Right atrium auricular region (tissue), 2 donors: ENCODE measurements at regions not wholly inside any gene's neighbourhood (a gene's known extent, or its start where the extent isn't known, plus 50 kb on each side); places are given as distances from the start of the nearest gene placed in this dataset.

Experiments
- DNase-seq: peaks from one replicate; pipeline ENCODE4 v3.0.0-alpha.2; 2019; ENCODE audit warnings: low spot score
- H3K27ac ChIP-seq, 2 donors: fragments of 200-600 bp; sonication (generic); 1 replicate in 1 of 2; 2 replicates in 1 of 2; pipeline ENCODE4 v1.5.1; 2016 to 2019
- H3K27me3 ChIP-seq, 2 donors: fragments of 200-600 bp; sonication (generic); one replicate each; pipeline versions ENCODE4 v1.5.1 to v1.6.0; 2017 to 2019
- H3K36me3 ChIP-seq: fragments of 200-600 bp; sonication (generic); one replicate; pipeline ENCODE4 v1.5.1; 2016
- H3K4me1 ChIP-seq, 2 donors: fragments of 200-600 bp; sonication (generic); one replicate each; pipeline versions ENCODE4 v1.5.1 to v1.6.0; 2017 to 2019
- H3K4me3 ChIP-seq, 2 donors: fragments of 200-600 bp; sonication (generic); 1 replicate in 1 of 2; 2 replicates in 1 of 2; pipeline ENCODE4 v1.5.1; 2017 to 2019; ENCODE audit warnings: mild to moderate bottlenecking in 1 of 2, moderate library complexity in 1 of 2
- H3K9me3 ChIP-seq, 2 donors: fragments of 200-600 bp; sonication (generic); one replicate each; pipeline ENCODE4 v1.5.1; 2019
- TF ChIP-seq, protein P1 (sequence below), 2 donors: fragments of 200-600 bp; sonication (generic); IDR thresholded peaks; one replicate each; pipeline ENCODE4 v1.5.1; 2019; ENCODE audit warnings: antibody characterized with exemption in 2 of 2

GRCh38 chr3:162021206-162021605, 524.6 kb downstream of the OTOL1 start:
- DNase-seq, result no peak
- Histone ChIP-seq H3K4me3 (no peak overlapping the region), H3K4me1 (no peaks in the 10 kb centered on the region), H3K27ac (no peak overlapping the region), H3K27me3 (no peaks in the 10 kb centered on the region), H3K9me3 (no peaks in the 10 kb centered on the region), H3K36me3 (no peaks in the 10 kb centered on the region)
- TF ChIP-seq, protein P1, sequence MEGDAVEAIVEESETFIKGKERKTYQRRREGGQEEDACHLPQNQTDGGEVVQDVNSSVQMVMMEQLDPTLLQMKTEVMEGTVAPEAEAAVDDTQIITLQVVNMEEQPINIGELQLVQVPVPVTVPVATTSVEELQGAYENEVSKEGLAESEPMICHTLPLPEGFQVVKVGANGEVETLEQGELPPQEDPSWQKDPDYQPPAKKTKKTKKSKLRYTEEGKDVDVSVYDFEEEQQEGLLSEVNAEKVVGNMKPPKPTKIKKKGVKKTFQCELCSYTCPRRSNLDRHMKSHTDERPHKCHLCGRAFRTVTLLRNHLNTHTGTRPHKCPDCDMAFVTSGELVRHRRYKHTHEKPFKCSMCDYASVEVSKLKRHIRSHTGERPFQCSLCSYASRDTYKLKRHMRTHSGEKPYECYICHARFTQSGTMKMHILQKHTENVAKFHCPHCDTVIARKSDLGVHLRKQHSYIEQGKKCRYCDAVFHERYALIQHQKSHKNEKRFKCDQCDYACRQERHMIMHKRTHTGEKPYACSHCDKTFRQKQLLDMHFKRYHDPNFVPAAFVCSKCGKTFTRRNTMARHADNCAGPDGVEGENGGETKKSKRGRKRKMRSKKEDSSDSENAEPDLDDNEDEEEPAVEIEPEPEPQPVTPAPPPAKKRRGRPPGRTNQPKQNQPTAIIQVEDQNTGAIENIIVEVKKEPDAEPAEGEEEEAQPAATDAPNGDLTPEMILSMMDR (IDR thresholded peaks at IDR 0.05), result no peak

DNA sequence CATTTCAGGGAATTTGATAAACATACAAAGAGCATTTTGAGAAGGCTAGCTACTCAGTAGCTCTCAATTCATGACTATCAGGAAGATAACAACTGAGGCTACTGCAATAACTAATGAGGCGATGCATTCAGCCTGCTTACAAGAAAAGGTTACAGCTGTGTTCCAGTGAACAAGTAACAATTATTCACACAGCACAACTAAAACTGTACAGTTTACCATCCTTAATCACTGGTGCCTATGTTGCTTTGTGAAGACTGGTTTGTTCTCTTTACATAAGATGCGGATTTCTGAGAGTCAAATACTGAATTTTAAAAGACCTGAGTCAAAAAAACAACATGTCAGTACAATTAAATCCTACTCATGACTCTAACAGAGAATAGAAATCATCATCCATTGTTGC, 526.3 kb downstream of the OTOL1 start:
- TF ChIP-seq, protein P1 (IDR thresholded peaks at IDR 0.05), result no peak
- no peak overlapping the region for H3K4me3 ChIP-seq
- no peak for DNase-seq
- H3K36me3 ChIP-seq, result no peaks in the 10 kb centered on the region
- H3K27me3 ChIP-seq, result no peaks in the 10 kb centered on the region
- H3K4me1 ChIP-seq, result no peaks in the 10 kb centered on the region
- no peaks in the 10 kb centered on the region for H3K9me3 ChIP-seq
- H3K27ac ChIP-seq, result no peak overlapping the region

- TF ChIP-seq, protein P1 (IDR thresholded peaks at IDR 0.05), result no peak
- H3K9me3 ChIP-seq, result no peaks in the 10 kb centered on the region
- no peaks in the 10 kb centered on the region for H3K4me1 ChIP-seq
- H3K36me3 ChIP-seq, result no peaks in the 10 kb centered on the region
- H3K27me3 ChIP-seq, result no peaks in the 10 kb centered on the region
- no peak for DNase-seq
- no peak overlapping the region for H3K4me3 ChIP-seq
- no peak overlapping the region for H3K27ac ChIP-seq
Observed at GRCh38 chr3:162029736-162030135, 533.1 kb downstream of the OTOL1 start.

DNA sequence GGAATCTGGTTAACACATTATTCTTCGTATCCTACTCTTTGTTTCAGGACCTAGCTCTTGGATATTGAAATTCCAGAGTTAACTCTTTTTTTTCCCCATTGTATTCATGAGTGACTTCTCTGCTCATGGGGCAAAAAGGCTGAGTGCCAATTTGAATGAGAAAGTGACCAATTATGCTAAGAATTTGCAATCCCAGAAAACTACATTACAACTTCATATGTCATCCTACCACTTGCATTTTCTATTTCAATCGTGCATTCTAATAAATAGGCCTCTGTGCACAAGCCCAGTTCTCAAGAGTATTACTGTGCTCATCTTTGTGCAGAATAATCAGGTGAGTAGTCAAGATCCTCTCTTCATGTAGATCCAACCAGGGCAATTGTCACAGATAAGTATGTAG, 537.8 kb downstream of the OTOL1 start:
- Histone ChIP-seq H3K4me3 (no peak overlapping the region), H3K27ac (no peak overlapping the region), H3K27me3 (no peaks in the 10 kb centered on the region), H3K4me1 (no peaks in the 10 kb centered on the region), H3K36me3 (no peaks in the 10 kb centered on the region), H3K9me3 (no peaks in the 10 kb centered on the region)
- TF ChIP-seq, protein P1 (IDR thresholded peaks at IDR 0.05), result no peak
- DNase-seq, result no peak

- H3K27ac ChIP-seq, result no peak overlapping the region
- H3K9me3 ChIP-seq, result no peaks in the 10 kb centered on the region
- no peak for DNase-seq
- no peak overlapping the region for H3K4me3 ChIP-seq
- H3K27me3 ChIP-seq, result no peaks in the 10 kb centered on the region
- H3K36me3 ChIP-seq, result no peaks in the 10 kb centered on the region
- no peaks in the 10 kb centered on the region for H3K4me1 ChIP-seq
- TF ChIP-seq, protein P1 (IDR thresholded peaks at IDR 0.05), result no peak
Observed at GRCh38 chr3:162041622-162042021, 545.0 kb downstream of the OTOL1 start.

GRCh38 chr3:162052636-162053035, 556.0 kb downstream of the OTOL1 start:
- no peak for DNase-seq
- no peaks in the 10 kb centered on the region for H3K27me3 ChIP-seq
- H3K9me3 ChIP-seq, result no peaks in the 10 kb centered on the region
- no peak overlapping the region for H3K27ac ChIP-seq
- no peaks in the 10 kb centered on the region for H3K4me1 ChIP-seq
- H3K4me3 ChIP-seq, result no peak overlapping the region
- no peaks in the 10 kb centered on the region for H3K36me3 ChIP-seq
- TF ChIP-seq, protein P1 (IDR thresholded peaks at IDR 0.05), result no peak
